RWPE2 (cell line): ENCODE measurements at regions not wholly inside any gene's neighbourhood (a gene's known extent, or its start where the extent isn't known, plus 50 kb on each side); places are given as distances from the start of the nearest gene placed in this dataset.

ENCODE experiments used
- ATAC-seq: fragments of 200-7000 bp; cut with Tn5 transposase; 3 replicates; pipeline ENCODE4 v1.9.1; 2021; ENCODE audit warnings: low read depth
- DNase-seq: peaks from one replicate; pipeline ENCODE4 v3.0.0-alpha.2; 2020; ENCODE audit warnings: low spot score
- H3K27ac ChIP-seq: fragments of 450-650 bp; 2 replicates; pipeline ENCODE4 v1.5.1; 2017; ENCODE audit warnings: mild to moderate bottlenecking; ENCODE audit not compliant: poor library complexity, severe bottlenecking
- H3K27me3 ChIP-seq: fragments of 250-450 bp; sonication (Bioruptor Pico); 2 replicates; pipeline ENCODE4 v1.5.1; 2021; ENCODE audit warnings: mild to moderate bottlenecking, moderate library complexity; ENCODE audit not compliant: insufficient read depth, poor library complexity, severe bottlenecking
- H3K36me3 ChIP-seq: fragments of 250-450 bp; sonication (Bioruptor Pico); 2 replicates; pipeline ENCODE4 v1.5.1; 2020; ENCODE audit warnings: low read depth, mild to moderate bottlenecking, moderate library complexity
- H3K4me1 ChIP-seq: fragments of 250-450 bp; sonication (Bioruptor Pico); 2 replicates; pipeline ENCODE4 v1.5.1; 2021; ENCODE audit warnings: mild to moderate bottlenecking, moderate library complexity; ENCODE audit not compliant: insufficient read depth, poor library complexity, severe bottlenecking
- H3K4me3 ChIP-seq: fragments of 250-450 bp; sonication (Bioruptor Pico); 2 replicates; pipeline ENCODE4 v1.5.1; 2021; ENCODE audit warnings: mild to moderate bottlenecking, moderate library complexity; ENCODE audit not compliant: severe bottlenecking
- H3K9me3 ChIP-seq: fragments of 250-450 bp; sonication (Bioruptor Pico); 2 replicates; pipeline ENCODE4 v1.5.1; 2021; ENCODE audit warnings: mild to moderate bottlenecking, moderate library complexity; ENCODE audit not compliant: severe bottlenecking
- TF ChIP-seq, protein P1 (sequence below): fragments of 450-650 bp; IDR thresholded peaks from one replicate; pipeline ENCODE4 v1.5.1; 2017; ENCODE audit warnings: mild to moderate bottlenecking, moderate library complexity; ENCODE audit not compliant: poor library complexity, severe bottlenecking

DNA sequence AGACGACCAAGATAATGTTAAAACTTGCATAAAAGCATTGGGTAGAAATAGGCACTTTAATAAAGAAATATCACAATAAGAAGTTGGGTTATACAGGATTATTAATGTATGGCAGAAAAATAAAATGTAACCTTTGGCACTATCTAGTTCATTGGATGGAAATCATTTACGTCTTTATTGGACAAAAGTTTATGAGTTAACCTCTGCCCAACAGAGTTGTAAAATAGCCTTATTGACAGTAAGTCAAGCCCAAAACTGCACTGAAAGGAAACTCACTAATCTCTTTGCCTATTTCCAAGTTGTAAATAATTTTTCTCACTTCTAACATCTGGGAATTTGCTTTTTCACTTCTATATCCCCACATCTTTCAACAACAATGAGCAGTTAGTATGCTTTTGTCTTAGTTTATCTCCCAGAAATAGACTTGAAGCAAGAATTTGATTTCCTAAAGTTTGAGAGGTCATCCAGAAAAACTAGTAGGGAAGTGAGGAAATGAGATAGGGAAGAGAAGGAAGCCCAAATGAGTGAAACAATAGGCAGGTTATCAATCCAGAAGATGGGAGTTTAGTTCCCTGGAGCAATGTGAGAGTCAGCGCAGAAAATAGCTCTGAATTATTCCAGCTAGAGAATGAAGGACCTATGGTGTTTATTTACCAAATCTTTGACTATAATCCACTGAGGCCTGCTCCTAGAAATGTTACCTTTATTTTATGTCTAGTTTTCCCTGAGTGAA is 434.8 kb downstream of the CCER1 start:
- H3K4me1 ChIP-seq, result peaks cover 2% of the 10 kb centered on the region
- no peak overlapping the region for H3K4me3 ChIP-seq
- DNase-seq (no peak), ATAC-seq (no peak)
- no peaks in the 10 kb centered on the region for H3K36me3 ChIP-seq
- no peaks in the 10 kb centered on the region for H3K27me3 ChIP-seq
- H3K9me3 ChIP-seq, result no peaks in the 10 kb centered on the region
- TF ChIP-seq, protein P1, sequence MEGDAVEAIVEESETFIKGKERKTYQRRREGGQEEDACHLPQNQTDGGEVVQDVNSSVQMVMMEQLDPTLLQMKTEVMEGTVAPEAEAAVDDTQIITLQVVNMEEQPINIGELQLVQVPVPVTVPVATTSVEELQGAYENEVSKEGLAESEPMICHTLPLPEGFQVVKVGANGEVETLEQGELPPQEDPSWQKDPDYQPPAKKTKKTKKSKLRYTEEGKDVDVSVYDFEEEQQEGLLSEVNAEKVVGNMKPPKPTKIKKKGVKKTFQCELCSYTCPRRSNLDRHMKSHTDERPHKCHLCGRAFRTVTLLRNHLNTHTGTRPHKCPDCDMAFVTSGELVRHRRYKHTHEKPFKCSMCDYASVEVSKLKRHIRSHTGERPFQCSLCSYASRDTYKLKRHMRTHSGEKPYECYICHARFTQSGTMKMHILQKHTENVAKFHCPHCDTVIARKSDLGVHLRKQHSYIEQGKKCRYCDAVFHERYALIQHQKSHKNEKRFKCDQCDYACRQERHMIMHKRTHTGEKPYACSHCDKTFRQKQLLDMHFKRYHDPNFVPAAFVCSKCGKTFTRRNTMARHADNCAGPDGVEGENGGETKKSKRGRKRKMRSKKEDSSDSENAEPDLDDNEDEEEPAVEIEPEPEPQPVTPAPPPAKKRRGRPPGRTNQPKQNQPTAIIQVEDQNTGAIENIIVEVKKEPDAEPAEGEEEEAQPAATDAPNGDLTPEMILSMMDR, result no peak
- no peak overlapping the region for H3K27ac ChIP-seq

DNA sequence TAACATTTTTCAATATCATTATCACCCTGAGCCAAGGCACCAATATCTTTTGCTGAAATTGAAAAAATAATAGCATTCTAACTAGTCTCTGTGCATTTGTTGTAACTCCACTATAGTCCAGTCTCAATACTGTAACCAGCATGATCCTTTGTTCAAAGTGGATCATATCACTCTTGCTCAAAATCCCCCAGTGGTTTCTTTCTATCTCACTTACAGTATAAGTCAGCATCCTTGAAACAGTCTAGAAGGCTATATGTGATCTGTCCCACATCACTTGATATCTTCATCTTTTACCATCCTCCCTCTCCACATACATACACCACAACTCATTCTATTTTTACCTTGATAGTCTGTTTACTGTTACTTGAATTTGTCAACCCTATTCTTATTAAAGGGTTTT is 435.7 kb downstream of the CCER1 start:
- DNase-seq, result no peak
- TF ChIP-seq, protein P1, result no peak

DNA sequence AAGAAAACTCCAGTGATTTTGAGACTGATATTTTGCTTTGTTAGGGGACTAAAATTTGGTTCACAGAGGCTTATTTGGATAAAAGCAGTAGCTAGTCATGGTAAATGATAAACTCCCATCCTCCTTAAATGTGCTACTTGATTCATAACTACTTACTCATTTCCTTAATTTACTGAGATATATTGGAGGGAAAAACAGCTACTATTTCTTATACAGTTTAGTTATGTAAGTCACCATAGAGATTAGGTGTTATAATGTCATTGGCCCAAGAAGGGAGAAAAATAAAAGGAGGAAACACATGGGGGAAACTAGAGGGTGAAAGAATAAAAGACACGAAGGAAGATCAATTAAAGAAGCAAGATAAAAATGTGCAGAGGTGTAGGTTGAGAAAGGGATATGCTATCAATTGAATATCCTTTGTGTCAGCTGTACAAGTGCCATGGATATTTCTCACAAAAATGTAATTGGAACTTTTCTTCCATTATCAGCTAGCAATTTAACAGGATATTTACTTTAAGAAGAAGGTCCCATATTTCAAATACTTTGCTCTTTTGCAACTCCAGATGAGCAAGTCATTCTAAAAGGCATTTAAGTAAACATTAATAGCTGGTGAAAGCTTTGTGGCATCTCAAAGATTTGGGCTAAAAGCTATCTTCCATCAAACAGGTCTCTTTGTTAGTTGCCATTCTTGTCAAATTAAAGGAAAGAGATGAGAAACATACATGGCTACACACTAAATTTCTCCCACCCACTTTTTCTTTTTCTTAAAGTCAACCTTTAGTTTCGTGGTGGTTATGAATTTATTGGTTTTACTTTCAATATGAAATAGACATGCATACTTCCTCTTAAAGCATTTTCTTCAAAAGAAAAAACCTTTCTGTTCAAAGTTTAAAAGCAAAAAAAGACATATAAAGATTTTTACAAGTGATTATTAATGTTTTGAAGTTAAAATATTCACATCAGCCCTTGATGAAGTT is 439.5 kb downstream of the CCER1 start:
- H3K27ac ChIP-seq, result no peak overlapping the region
- no peaks in the 10 kb centered on the region for H3K36me3 ChIP-seq
- no peak for ATAC-seq
- TF ChIP-seq, protein P1, result no peak
- no peak overlapping the region for H3K4me3 ChIP-seq
- H3K4me1 ChIP-seq, result peaks cover 2% of the 10 kb centered on the region
- H3K9me3 ChIP-seq, result no peaks in the 10 kb centered on the region
- no peaks in the 10 kb centered on the region for H3K27me3 ChIP-seq
- DNase-seq, result no peak

More for the DNA sequence above, 435.7 kb downstream of the CCER1 start:
- no peaks in the 10 kb centered on the region for H3K9me3 ChIP-seq
- no peak overlapping the region for H3K4me3 ChIP-seq
- no peaks in the 10 kb centered on the region for H3K27me3 ChIP-seq
- H3K4me1 ChIP-seq, result peaks cover 2% of the 10 kb centered on the region
- H3K36me3 ChIP-seq, result no peaks in the 10 kb centered on the region
- no peak overlapping the region for H3K27ac ChIP-seq
- no peak for ATAC-seq

DNA sequence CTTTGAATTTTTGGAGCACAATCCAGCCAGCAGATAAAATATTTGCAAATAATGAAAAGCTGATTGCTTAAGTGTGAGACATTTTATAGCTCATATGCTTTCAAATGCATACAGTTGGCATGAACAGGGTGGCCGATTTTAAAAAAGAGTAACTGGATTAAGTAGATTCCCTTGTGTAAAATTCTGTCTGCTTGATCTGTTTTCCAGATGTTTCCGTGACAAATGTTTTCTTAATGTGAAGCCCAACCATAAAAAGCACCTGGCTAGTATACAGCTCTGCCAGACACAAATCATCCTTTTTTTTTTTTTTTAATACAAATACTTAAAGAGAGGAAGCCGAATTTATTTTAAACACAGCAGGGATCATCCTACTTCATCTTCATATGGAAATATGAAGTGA is 440.7 kb downstream of the CCER1 start:
- TF ChIP-seq, protein P1, result no peak
- no peak for ATAC-seq
- no peak for DNase-seq
- Histone ChIP-seq H3K27ac (no peak overlapping the region), H3K4me3 (no peak overlapping the region), H3K4me1 (peaks cover 2% of the 10 kb centered on the region), H3K27me3 (no peaks in the 10 kb centered on the region), H3K9me3 (no peaks in the 10 kb centered on the region), H3K36me3 (no peaks in the 10 kb centered on the region)
